Astrocyte of the spinal cord (primary cell): ENCODE measurements at regions not wholly inside any gene's neighbourhood (a gene's known extent, or its start where the extent isn't known, plus 50 kb on each side); places are given as distances from the start of the nearest gene placed in this dataset.

ENCODE experiments used
- DNase-seq: peaks from one replicate; pipeline ENCODE4 v3.0.0; 2011; ENCODE audit warnings: low read depth, low spot score
- H3K4me3 ChIP-seq: 2 replicates; pipeline ENCODE4 v1.5.1; 2011; ENCODE audit warnings: low read depth, mild to moderate bottlenecking, low read length, moderate library complexity
- in situ Hi-C: cut with HindIII; loops from 2 replicates; pipeline ENCODE4 v1.10.0; 2017; ENCODE audit warnings: low sequenced_read_pairs
- TF ChIP-seq, protein P1 (sequence below): IDR thresholded peaks from 2 replicates; pipeline ENCODE4 v1.5.1; 2012; ENCODE audit warnings: low read depth, mild to moderate bottlenecking, low read length, inconsistent platforms

- in situ Hi-C loops = no loop called here
- TF ChIP-seq, protein P1, sequence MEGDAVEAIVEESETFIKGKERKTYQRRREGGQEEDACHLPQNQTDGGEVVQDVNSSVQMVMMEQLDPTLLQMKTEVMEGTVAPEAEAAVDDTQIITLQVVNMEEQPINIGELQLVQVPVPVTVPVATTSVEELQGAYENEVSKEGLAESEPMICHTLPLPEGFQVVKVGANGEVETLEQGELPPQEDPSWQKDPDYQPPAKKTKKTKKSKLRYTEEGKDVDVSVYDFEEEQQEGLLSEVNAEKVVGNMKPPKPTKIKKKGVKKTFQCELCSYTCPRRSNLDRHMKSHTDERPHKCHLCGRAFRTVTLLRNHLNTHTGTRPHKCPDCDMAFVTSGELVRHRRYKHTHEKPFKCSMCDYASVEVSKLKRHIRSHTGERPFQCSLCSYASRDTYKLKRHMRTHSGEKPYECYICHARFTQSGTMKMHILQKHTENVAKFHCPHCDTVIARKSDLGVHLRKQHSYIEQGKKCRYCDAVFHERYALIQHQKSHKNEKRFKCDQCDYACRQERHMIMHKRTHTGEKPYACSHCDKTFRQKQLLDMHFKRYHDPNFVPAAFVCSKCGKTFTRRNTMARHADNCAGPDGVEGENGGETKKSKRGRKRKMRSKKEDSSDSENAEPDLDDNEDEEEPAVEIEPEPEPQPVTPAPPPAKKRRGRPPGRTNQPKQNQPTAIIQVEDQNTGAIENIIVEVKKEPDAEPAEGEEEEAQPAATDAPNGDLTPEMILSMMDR = no peak
- DNase-seq = no peak
- H3K4me3 ChIP-seq = no peak overlapping the region
Measured at GRCh38 chr9:1335174-1335573, 285.0 kb downstream of the DMRT2 start.

- no peak for DNase-seq
- in situ Hi-C loops = no loop called here
- TF ChIP-seq, protein P1 = no peak
- H3K4me3 ChIP-seq = no peak overlapping the region
Measured at GRCh38 chr9:1337169-1337568, 287.0 kb downstream of the DMRT2 start.

DNA sequence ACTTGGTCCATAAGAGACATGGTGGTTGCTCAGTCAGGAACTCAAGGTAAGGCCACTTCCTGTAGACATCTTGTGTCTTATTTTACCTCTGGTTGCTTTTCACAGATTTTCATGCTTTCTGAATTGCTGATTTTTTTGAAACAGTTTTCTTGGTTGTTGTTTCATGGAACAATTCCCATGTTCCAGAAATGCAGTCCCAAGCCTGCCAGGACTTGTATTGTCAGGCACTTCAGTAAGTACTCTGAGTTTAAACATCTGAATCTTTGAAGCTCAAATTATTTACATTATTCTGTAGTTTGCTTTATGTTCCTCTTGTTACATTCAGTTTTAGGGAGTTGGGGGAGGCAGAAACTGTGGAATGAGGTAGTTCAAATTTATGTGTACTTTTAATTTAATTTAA, 290.2 kb downstream of the DMRT2 start:
- H3K4me3 ChIP-seq = no peak overlapping the region
- TF ChIP-seq, protein P1 = no peak
- in situ Hi-C loops = no loop called here
- DNase-seq = no peak

- no peak for DNase-seq
- TF ChIP-seq, protein P1 = no peak
- in situ Hi-C loops = no loop called here
- H3K4me3 ChIP-seq = no peak overlapping the region
Measured at GRCh38 chr9:1353291-1353690, 303.1 kb downstream of the DMRT2 start.

DNA sequence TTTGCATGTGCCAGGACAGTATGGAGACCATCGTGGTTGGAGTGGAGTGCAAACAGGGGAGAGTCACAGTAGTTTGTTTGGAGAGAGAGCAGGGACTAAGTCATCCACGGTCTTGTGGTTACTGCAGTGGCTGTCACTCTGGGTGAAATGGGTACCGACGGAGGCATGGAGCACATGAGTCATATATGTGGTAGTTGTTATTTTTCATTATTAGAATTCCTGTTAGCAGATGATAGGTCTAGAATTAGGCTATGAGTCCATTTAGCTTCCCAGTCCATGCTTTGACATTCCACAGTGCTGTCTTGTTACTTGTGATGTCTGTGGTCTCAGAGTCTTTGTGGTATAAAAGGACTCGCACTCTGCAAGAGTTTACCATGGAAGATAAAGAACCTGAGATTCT, 303.9 kb downstream of the DMRT2 start:
- H3K4me3 ChIP-seq = no peak overlapping the region
- TF ChIP-seq, protein P1 = no peak
- in situ Hi-C loops = no loop called here
- no peak for DNase-seq

DNA sequence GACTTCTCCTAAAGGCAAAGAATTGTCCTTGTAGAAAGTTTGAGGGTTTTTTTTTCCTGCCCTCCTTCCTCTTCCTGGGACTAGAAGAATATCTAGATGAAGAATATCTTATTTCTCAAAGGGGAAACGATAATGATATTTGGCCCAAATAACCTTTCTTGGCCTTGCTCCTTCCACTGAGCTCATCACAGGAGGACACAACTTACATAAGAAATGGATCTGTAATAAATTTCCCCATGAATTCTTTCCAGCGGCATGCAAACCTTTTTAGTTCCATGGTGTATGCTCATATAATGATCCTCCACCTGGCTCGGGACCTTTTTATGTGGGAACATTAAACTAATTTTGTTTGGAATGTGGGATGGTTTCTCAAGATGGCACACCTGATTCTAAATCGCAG, 304.4 kb downstream of the DMRT2 start:
- TF ChIP-seq, protein P1 = no peak
- H3K4me3 ChIP-seq = no peak overlapping the region
- in situ Hi-C loops = no loop called here
- no peak for DNase-seq

DNA sequence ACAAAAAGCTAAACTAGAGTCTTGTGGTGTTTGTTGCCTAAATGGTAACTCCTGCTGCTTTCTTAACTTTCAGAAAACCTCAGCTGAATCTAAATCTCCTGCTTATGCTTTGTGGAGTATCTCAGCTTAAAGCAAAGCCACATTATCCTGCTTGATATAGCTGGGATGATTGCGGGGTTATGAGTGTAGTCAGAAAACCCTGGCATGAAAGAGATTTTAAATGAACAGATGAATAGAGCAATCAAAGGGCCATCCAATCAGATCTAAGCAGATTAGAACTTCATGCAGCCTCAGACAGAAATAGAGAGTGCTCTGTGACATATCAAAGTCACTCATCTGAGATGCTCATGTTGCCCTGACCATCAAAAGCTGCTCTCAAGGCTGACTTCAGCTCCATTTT, 305.5 kb downstream of the DMRT2 start:
- in situ Hi-C loops = no loop called here

More for the DNA sequence above, 305.5 kb downstream of the DMRT2 start:
- no peak for DNase-seq
- H3K4me3 ChIP-seq = no peak overlapping the region
- TF ChIP-seq, protein P1 = no peak
